Glutamatergic neuron (in vitro differentiated cells): ENCODE measurements at regions not wholly inside any gene's neighbourhood (a gene's known extent, or its start where the extent isn't known, plus 50 kb on each side); places are given as distances from the start of the nearest gene placed in this dataset.

Experiments
- DNase-seq: peaks from one replicate; pipeline ENCODE4 v3.0.0; 2022
- H3K27ac Mint-ChIP-seq: one replicate; pipeline ENCODE4 v1.8.0; 2020; ENCODE audit warnings: mild to moderate bottlenecking, mixed read lengths, inconsistent platforms; ENCODE audit not compliant: unreplicated experiment
- H3K27me3 Mint-ChIP-seq: one replicate; pipeline ENCODE4 v1.8.0; 2020; ENCODE audit warnings: mild to moderate bottlenecking, moderate library complexity, mixed read lengths, inconsistent platforms; ENCODE audit not compliant: unreplicated experiment
- H3K36me3 Mint-ChIP-seq: one replicate; pipeline ENCODE4 v1.8.0; 2020; ENCODE audit warnings: mild to moderate bottlenecking, mixed read lengths, inconsistent platforms; ENCODE audit not compliant: unreplicated experiment
- H3K4me1 Mint-ChIP-seq: one replicate; pipeline ENCODE4 v1.8.0; 2020; ENCODE audit warnings: mild to moderate bottlenecking, low read depth, mixed read lengths, inconsistent platforms; ENCODE audit not compliant: unreplicated experiment
- H3K4me3 Mint-ChIP-seq: one replicate; pipeline ENCODE4 v1.8.0; 2020; ENCODE audit warnings: mild to moderate bottlenecking, mixed read lengths, inconsistent platforms; ENCODE audit not compliant: unreplicated experiment
- H3K9me3 Mint-ChIP-seq: one replicate; pipeline ENCODE4 v1.8.0; 2020; ENCODE audit warnings: mild to moderate bottlenecking, moderate library complexity, mixed read lengths, inconsistent platforms; ENCODE audit not compliant: unreplicated experiment
- TF ChIP-seq, protein P1 (sequence below): fragments of 200-600 bp; sonication (generic); IDR thresholded peaks from one replicate; pipeline ENCODE4 v1.5.0; 2021; ENCODE audit not compliant: partially characterized antibody, unreplicated experiment

DNA sequence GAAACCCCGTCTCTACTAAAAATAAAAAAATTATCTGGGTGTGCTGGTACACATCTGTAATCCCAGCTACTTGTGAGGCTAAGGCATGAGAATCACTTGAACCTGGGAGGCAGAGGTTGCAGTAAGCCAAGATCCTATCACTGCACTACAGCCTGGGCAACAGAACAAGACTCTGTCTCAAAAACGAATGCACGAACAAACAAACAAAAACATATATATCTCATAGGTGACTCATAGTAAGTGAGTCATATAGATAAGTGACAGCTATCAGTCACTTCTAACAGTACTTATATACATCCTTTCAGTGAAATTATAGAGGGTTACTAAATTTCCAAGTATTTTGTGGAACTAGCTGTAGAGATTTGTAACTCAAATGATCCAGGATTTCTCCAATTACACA is 127.3 kb upstream of the FIGN start:
- Mint-ChIP-seq H3K9me3 (no peaks in the 10 kb centered on the region), H3K4me3 (no peak overlapping the region), H3K36me3 (no peaks in the 10 kb centered on the region), H3K27me3 (no peaks in the 10 kb centered on the region), H3K27ac (no peak overlapping the region), H3K4me1 (no peaks in the 10 kb centered on the region)
- no peak for DNase-seq
- TF ChIP-seq, protein P1, sequence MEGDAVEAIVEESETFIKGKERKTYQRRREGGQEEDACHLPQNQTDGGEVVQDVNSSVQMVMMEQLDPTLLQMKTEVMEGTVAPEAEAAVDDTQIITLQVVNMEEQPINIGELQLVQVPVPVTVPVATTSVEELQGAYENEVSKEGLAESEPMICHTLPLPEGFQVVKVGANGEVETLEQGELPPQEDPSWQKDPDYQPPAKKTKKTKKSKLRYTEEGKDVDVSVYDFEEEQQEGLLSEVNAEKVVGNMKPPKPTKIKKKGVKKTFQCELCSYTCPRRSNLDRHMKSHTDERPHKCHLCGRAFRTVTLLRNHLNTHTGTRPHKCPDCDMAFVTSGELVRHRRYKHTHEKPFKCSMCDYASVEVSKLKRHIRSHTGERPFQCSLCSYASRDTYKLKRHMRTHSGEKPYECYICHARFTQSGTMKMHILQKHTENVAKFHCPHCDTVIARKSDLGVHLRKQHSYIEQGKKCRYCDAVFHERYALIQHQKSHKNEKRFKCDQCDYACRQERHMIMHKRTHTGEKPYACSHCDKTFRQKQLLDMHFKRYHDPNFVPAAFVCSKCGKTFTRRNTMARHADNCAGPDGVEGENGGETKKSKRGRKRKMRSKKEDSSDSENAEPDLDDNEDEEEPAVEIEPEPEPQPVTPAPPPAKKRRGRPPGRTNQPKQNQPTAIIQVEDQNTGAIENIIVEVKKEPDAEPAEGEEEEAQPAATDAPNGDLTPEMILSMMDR: no peak

DNA sequence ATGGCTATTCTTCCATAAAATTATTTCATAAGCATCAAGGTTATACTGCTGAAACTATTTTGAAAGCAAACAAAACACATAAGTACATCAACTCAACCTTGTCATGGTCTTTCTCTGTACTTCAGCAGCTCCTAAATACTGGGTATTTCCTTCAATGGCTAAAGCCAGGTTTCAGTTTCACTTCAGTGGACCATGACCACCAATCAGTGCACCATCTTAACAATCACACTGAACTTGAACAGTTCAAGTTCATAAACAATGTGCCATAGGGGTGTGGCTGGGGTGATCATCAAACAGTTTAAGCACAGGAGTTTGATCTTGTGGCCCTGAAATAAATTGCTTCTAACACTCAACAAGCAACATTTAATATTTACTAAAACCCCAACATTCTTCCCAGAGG is 124.1 kb upstream of the FIGN start:
- Mint-ChIP-seq H3K4me1 (no peaks in the 10 kb centered on the region), H3K27me3 (no peaks in the 10 kb centered on the region), H3K9me3 (no peaks in the 10 kb centered on the region), H3K27ac (no peak overlapping the region), H3K4me3 (no peak overlapping the region), H3K36me3 (no peaks in the 10 kb centered on the region)
- no peak for DNase-seq
- TF ChIP-seq, protein P1: no peak

DNA sequence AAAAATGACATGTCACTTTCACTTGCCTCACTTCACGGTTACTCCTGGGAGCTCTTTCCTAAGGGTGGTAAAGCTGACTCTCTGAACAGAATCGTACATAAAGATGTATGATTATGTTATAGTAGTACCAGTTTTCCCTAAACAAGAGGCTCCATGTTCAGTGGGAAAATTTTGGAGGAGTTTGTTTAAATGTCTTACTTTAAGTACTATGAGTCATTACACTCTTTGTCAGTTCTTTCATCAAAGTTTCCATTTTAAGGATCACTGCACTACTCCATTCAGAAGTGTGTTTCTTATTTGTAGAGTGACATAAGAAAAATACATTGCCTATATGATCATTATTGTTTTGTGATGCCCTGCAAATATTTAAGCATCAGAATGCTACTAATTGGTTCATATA is 121.1 kb upstream of the FIGN start:
- H3K27ac Mint-ChIP-seq: no peak overlapping the region
- no peaks in the 10 kb centered on the region for H3K36me3 Mint-ChIP-seq
- DNase-seq: no peak

DNA sequence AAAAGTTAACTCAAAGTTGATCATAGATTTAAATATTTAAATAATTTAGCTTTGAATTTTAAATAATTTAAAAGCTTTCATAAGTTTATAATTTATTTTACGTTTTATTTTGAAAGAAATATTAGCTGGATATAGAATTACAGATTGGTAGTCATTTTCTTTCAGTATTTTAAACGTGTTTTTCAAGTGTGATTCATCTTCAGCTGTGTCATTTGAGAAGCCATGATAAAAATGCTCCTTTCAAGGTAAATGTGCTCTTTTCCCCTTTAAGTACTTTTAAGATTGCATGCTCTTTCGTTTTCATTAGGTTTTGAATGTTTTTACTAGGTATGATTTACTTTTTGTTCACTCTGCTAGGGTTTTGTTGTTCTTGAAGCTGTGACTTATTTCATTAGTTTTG is 116.8 kb upstream of the FIGN start:
- H3K4me3 Mint-ChIP-seq: no peak overlapping the region
- H3K36me3 Mint-ChIP-seq: no peaks in the 10 kb centered on the region
- no peaks in the 10 kb centered on the region for H3K27me3 Mint-ChIP-seq
- DNase-seq: no peak
- H3K4me1 Mint-ChIP-seq: no peaks in the 10 kb centered on the region
- H3K27ac Mint-ChIP-seq: no peak overlapping the region
- TF ChIP-seq, protein P1: no peak
- H3K9me3 Mint-ChIP-seq: no peaks in the 10 kb centered on the region

More for the DNA sequence above, 121.1 kb upstream of the FIGN start:
- H3K27me3 Mint-ChIP-seq: no peaks in the 10 kb centered on the region
- no peaks in the 10 kb centered on the region for H3K9me3 Mint-ChIP-seq
- TF ChIP-seq, protein P1: no peak
- no peak overlapping the region for H3K4me3 Mint-ChIP-seq
- H3K4me1 Mint-ChIP-seq: no peaks in the 10 kb centered on the region

DNA sequence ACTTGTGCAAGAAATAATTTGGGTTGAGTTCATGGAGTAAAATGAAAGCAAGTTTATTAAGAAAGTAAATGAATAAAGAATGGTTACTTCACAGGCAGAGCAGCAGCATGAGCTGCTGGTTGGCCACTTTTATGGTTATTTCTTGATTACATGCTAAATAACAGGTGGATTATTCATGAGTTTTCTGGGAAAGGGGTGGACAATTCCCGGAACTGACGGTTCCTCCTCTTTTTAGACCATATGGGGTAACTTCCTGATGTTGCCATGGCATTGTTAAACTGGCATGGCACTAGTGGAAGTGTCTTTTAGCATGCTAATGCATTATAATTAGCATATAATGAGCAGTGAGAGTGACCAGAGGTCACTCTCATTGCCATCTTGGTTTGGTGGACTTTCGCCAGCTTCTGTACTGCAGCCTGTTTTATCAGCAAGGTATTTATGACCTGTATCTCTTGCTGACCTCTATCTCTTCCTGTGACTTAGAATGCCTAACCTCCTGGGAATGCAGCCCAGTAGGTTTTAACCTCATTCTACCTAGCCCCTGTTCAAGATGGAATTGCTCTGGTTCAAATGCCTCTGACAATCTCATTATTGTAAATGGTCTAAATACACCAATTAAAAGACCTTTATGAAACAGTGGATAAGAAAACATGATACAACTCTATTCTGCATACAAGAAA is 114.1 kb upstream of the FIGN start:
- no peak for DNase-seq
- Mint-ChIP-seq H3K36me3 (no peaks in the 10 kb centered on the region), H3K4me3 (no peak overlapping the region), H3K27ac (no peak overlapping the region), H3K4me1 (no peaks in the 10 kb centered on the region), H3K27me3 (no peaks in the 10 kb centered on the region), H3K9me3 (no peaks in the 10 kb centered on the region)
- TF ChIP-seq, protein P1: no peak
